ENCODE measurements at regions not wholly inside any gene's neighbourhood (a gene's known extent, or its start where the extent isn't known, plus 50 kb on each side); places are given as distances from the start of the nearest gene placed in this dataset.

DNA sequence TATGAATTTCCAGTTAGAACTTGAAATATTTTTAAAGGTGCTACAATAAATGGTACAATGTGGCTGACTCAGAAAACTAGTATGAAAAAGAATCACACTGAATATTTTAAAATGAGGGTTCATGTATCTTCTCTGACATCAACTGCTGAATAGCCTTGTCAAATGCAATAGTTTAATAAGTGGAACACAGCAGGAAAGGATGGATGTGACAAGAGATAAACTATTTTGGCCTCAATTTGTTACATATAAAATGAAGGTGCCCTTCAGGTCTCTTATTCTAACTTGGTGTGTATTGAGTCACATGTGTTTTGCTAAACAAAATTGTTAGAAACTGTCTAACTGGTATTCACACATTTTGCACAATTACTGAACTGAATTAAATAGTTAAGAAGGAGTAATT lies 1018.4 kb upstream of the PCDH20 start:
- Histone ChIP-seq H3K27me3 (replicated peaks; ENCODE audit: control insufficient read depth, insufficient read depth, low read length) (no peaks in the 10 kb centered on the region), H3K4me3 (replicated peaks; ENCODE audit: low read depth, low read length) (no peak overlapping the region), H3K36me3 (ENCODE audit: control insufficient read depth, insufficient read depth, low read length) (no peaks in the 10 kb centered on the region)
- TF ChIP-seq, protein P1, sequence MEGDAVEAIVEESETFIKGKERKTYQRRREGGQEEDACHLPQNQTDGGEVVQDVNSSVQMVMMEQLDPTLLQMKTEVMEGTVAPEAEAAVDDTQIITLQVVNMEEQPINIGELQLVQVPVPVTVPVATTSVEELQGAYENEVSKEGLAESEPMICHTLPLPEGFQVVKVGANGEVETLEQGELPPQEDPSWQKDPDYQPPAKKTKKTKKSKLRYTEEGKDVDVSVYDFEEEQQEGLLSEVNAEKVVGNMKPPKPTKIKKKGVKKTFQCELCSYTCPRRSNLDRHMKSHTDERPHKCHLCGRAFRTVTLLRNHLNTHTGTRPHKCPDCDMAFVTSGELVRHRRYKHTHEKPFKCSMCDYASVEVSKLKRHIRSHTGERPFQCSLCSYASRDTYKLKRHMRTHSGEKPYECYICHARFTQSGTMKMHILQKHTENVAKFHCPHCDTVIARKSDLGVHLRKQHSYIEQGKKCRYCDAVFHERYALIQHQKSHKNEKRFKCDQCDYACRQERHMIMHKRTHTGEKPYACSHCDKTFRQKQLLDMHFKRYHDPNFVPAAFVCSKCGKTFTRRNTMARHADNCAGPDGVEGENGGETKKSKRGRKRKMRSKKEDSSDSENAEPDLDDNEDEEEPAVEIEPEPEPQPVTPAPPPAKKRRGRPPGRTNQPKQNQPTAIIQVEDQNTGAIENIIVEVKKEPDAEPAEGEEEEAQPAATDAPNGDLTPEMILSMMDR (IDR thresholded peaks at IDR 0.05; ENCODE audit: insufficient read depth, low read length, poor library complexity, severe bottlenecking), result no peak
- DNase-seq (ENCODE audit: extremely low read depth, insufficient read length), result no peak

DNA sequence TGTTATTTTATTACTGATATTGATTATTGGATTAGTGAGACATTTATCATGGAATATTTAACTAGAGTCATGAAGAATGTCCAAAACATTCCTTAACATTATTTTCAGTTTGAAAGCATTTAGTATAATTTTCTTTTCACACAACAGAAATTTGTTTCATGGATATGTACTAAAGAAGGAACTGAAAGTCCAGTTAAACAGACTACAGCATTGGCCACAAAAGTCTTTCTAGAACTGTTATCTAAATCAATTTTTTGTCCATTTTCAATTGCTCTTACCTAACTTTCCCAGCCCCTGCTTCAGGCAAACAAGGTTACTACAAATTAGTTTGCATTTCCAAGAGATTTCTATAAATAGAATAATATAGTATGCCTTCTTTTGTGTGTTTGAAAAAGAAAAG lies 1018.0 kb upstream of the PCDH20 start:
- TF ChIP-seq, protein P1 (IDR thresholded peaks at IDR 0.05; ENCODE audit: insufficient read depth, low read length, poor library complexity, severe bottlenecking), result no peak
- H3K4me3 ChIP-seq (replicated peaks; ENCODE audit: low read depth, low read length), result no peak overlapping the region
- no peaks in the 10 kb centered on the region for H3K27me3 ChIP-seq (replicated peaks; ENCODE audit: control insufficient read depth, insufficient read depth, low read length)
- no peaks in the 10 kb centered on the region for H3K36me3 ChIP-seq (ENCODE audit: control insufficient read depth, insufficient read depth, low read length)
- DNase-seq (ENCODE audit: extremely low read depth, insufficient read length), result no peak

DNA sequence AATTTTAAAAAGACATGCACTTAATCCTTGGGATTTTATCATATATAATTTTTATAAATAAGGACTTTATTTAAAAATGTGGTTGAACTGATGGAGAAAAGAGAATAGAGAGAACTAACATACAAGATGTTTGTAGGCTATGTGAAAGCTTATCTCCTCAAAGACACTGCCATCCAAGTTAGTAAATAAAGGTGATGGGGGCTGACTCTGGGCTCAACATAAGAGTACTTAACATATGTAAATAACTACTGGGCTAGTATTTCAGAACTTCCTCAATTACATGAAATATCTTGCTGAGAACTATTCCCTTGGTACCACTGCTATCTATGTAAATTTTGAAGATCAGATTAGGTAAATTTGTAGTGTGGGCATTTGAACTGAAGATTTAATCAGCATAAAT lies 1017.3 kb upstream of the PCDH20 start:
- Histone ChIP-seq H3K27me3 (replicated peaks; ENCODE audit: control insufficient read depth, insufficient read depth, low read length) (no peaks in the 10 kb centered on the region), H3K36me3 (ENCODE audit: control insufficient read depth, insufficient read depth, low read length) (no peaks in the 10 kb centered on the region), H3K4me3 (replicated peaks; ENCODE audit: low read depth, low read length) (no peak overlapping the region)
- no peak for DNase-seq (ENCODE audit: extremely low read depth, insufficient read length)
- TF ChIP-seq, protein P1 (IDR thresholded peaks at IDR 0.05; ENCODE audit: insufficient read depth, low read length, poor library complexity, severe bottlenecking), result no peak

DNA sequence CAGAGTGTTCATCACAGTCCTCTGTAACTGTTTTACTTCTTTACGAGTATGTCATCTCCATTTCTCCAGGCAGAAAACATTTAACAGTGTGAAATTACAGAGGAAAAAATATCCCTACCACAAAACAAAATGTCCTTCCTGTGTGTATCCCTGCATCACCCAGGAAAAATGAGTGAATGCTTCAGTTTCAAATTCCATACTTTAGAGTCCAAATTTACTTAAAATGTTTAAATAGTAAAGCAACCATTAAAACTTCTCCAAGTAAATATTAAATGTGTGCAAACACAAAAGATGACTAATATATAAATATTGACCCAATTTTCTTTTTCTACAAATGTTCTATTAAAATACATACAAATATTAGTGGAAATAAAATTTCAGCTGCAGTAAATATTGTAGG lies 1016.6 kb upstream of the PCDH20 start:
- TF ChIP-seq, protein P1 (IDR thresholded peaks at IDR 0.05; ENCODE audit: insufficient read depth, low read length, poor library complexity, severe bottlenecking), result no peak
- Histone ChIP-seq H3K4me3 (replicated peaks; ENCODE audit: low read depth, low read length) (no peak overlapping the region), H3K36me3 (ENCODE audit: control insufficient read depth, insufficient read depth, low read length) (no peaks in the 10 kb centered on the region), H3K27me3 (replicated peaks; ENCODE audit: control insufficient read depth, insufficient read depth, low read length) (no peaks in the 10 kb centered on the region)
- no peak for DNase-seq (ENCODE audit: extremely low read depth, insufficient read length)

DNA sequence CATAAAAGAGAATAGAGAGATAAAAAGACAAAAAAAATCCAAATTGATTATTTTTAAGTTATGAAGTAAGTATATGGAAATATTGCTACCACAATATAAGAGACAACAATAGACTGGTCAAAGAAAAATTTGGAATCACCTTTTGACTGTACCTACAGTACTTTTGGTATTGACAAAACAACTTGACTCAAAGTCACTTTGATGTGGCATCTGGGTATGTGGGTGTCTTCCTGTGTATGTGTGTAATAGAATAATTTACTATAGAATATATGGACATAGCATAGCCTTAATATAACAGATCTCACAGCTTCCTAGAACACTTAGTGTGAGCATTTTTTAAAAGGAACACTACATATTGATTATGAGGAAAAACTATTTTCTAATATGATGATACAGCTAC lies 1016.2 kb upstream of the PCDH20 start:
- H3K36me3 ChIP-seq (ENCODE audit: control insufficient read depth, insufficient read depth, low read length), result no peaks in the 10 kb centered on the region
- H3K27me3 ChIP-seq (replicated peaks; ENCODE audit: control insufficient read depth, insufficient read depth, low read length), result no peaks in the 10 kb centered on the region
- H3K4me3 ChIP-seq (replicated peaks; ENCODE audit: low read depth, low read length), result no peak overlapping the region
- DNase-seq (ENCODE audit: extremely low read depth, insufficient read length), result no peak
- TF ChIP-seq, protein P1 (IDR thresholded peaks at IDR 0.05; ENCODE audit: insufficient read depth, low read length, poor library complexity, severe bottlenecking), result no peak

DNA sequence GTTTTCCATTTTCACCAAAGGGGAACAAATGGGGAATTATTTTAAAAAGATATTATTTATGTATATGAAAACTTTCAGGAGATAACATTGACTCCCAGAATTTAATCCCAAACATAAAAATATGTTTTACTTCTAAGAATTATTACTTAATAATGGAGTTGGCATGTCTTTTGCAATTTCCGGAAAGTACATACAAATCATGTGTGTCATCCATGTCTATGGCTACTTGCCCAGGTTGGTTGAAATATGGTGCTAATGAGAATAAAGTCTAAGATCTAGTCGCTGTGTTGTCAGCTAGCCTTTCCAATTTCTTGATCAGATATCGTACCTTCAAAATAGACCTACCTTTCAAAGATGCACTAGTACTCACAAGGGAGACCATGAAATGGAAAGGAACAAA lies 1003.2 kb upstream of the PCDH20 start:
- Histone ChIP-seq H3K36me3 (ENCODE audit: control insufficient read depth, insufficient read depth, low read length) (no peaks in the 10 kb centered on the region), H3K27me3 (replicated peaks; ENCODE audit: control insufficient read depth, insufficient read depth, low read length) (no peaks in the 10 kb centered on the region), H3K4me3 (replicated peaks; ENCODE audit: low read depth, low read length) (no peak overlapping the region)
- DNase-seq (ENCODE audit: extremely low read depth, insufficient read length), result no peak
- TF ChIP-seq, protein P1 (IDR thresholded peaks at IDR 0.05; ENCODE audit: insufficient read depth, low read length, poor library complexity, severe bottlenecking), result no peak
